NCI-H1048 (cell line): ENCODE measurements at regions not wholly inside any gene's neighbourhood (a gene's known extent, or its start where the extent isn't known, plus 50 kb on each side); places are given as distances from the start of the nearest gene placed in this dataset.
"Not testable (repeated sequence)": the region's sequence is repeated elsewhere in the genome, so short reads cannot be mapped to it uniquely, and the experiment has no call there.

ENCODE experiments used
- DNase-seq: peaks from one replicate; lab custom pipeline; 2025; lab: John Stamatoyannopoulos, UW

GRCh38 chr20:12577213-12577612 lies 431.6 kb upstream of the SPTLC3 start:
- no peak for DNase-seq

- DNase-seq = no peak
Observed at GRCh38 chr20:12581644-12582289, 427.0 kb upstream of the SPTLC3 start.

- DNase-seq = not testable (repeated sequence)
Observed at GRCh38 chr20:12582710-12583109, 426.1 kb upstream of the SPTLC3 start.

GRCh38 chr20:12591949-12592470 lies 416.8 kb upstream of the SPTLC3 start:
- no peak for DNase-seq

GRCh38 chr20:12592756-12593155 lies 416.0 kb upstream of the SPTLC3 start:
- no peak for DNase-seq

GRCh38 chr20:12593342-12593873 lies 415.4 kb upstream of the SPTLC3 start:
- no peak for DNase-seq

- DNase-seq = no peak
Observed at GRCh38 chr20:12594410-12595088, 414.2 kb upstream of the SPTLC3 start.

GRCh38 chr20:12595841-12596240 lies 412.9 kb upstream of the SPTLC3 start:
- DNase-seq = no peak

GRCh38 chr20:12596863-12597262 lies 411.9 kb upstream of the SPTLC3 start:
- no peak for DNase-seq

GRCh38 chr20:12597551-12597950 lies 411.2 kb upstream of the SPTLC3 start:
- DNase-seq = no peak

GRCh38 chr20:12598894-12599293 lies 409.9 kb upstream of the SPTLC3 start:
- DNase-seq = no peak

GRCh38 chr20:12599494-12599893 lies 409.3 kb upstream of the SPTLC3 start:
- no peak for DNase-seq

GRCh38 chr20:12605751-12606150 lies 403.0 kb upstream of the SPTLC3 start:
- DNase-seq = no peak

- DNase-seq = no peak
Observed at GRCh38 chr20:12610871-12611270, 397.9 kb upstream of the SPTLC3 start.

GRCh38 chr20:12614764-12615163 lies 394.0 kb upstream of the SPTLC3 start:
- no peak for DNase-seq

- no peak for DNase-seq
Observed at GRCh38 chr20:12617076-12617475, 391.7 kb upstream of the SPTLC3 start.

- DNase-seq = no peak
Observed at GRCh38 chr20:12623870-12624269, 384.9 kb upstream of the SPTLC3 start.

- no peak for DNase-seq
Observed at GRCh38 chr20:12627485-12627884, 381.3 kb upstream of the SPTLC3 start.

- DNase-seq = no peak
Observed at GRCh38 chr20:12638633-12639312, 370.0 kb upstream of the SPTLC3 start.

GRCh38 chr20:12640251-12640650 lies 368.5 kb upstream of the SPTLC3 start:
- no peak for DNase-seq

GRCh38 chr20:12641619-12642018 lies 367.2 kb upstream of the SPTLC3 start:
- no peak for DNase-seq

- no peak for DNase-seq
Observed at GRCh38 chr20:12644461-12644860, 364.3 kb upstream of the SPTLC3 start.

GRCh38 chr20:12649234-12649633 lies 359.5 kb upstream of the SPTLC3 start:
- DNase-seq = no peak
